ENCODE measurements at regions not wholly inside any gene's neighbourhood (a gene's known extent, or its start where the extent isn't known, plus 50 kb on each side); places are given as distances from the start of the nearest gene placed in this dataset.

- TF ChIP-seq ZFX (IDR thresholded peaks at IDR 0.05) (no peak), CTCF (conservative IDR thresholded peaks at IDR 0.05) (no peak)
These were observed 150.3 kb downstream of the CBLN4 start for GRCh38 chr20:55855052-55855451.

DNA sequence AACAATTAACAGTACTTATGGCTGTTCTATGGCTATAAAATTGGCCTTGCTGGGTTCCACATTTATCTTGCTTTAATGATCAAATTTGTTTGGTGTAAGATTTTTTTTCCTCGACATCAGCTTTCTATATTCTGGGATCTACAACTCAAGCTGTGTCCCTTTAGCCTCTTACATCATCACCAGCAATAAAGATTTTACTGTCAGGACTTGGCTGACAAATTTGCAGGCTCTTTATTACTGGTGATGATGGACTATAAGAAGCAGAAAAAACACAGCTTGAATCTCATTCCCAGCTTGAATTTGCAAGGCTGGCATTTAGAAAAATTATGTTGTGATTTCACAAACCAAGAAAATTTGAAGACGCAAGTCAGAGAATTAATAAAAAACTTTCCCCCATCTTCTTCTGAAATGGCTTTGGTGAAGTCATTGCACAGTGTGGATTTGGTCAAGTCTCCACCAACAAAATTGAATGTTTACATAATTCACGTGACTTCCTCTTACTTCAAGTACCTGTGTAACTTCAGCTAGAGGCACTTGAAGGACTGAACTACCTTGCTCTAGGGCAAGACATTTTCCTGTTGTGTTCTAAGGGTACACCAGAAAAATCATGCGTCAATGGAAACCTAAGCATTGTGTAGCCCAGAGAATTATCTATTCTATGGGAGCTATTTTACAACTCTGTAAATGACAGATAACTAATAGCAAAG, 175.0 kb downstream of the CBLN4 start:
- no peak overlapping the region for H3K27ac ChIP-seq
- TF ChIP-seq ZFX (IDR thresholded peaks at IDR 0.05) (no peak), CTCF (conservative IDR thresholded peaks at IDR 0.05) (no peak)

More at GRCh38 chr20:55855052-55855451, 150.3 kb downstream of the CBLN4 start:
- no peak overlapping the region for H3K27ac ChIP-seq

- no peak overlapping the region for H3K27ac ChIP-seq
- TF ChIP-seq ZFX (IDR thresholded peaks at IDR 0.05) (no peak), CTCF (conservative IDR thresholded peaks at IDR 0.05) (no peak)
These were observed 200.2 kb downstream of the CBLN4 start for GRCh38 chr20:55805138-55805537.

DNA sequence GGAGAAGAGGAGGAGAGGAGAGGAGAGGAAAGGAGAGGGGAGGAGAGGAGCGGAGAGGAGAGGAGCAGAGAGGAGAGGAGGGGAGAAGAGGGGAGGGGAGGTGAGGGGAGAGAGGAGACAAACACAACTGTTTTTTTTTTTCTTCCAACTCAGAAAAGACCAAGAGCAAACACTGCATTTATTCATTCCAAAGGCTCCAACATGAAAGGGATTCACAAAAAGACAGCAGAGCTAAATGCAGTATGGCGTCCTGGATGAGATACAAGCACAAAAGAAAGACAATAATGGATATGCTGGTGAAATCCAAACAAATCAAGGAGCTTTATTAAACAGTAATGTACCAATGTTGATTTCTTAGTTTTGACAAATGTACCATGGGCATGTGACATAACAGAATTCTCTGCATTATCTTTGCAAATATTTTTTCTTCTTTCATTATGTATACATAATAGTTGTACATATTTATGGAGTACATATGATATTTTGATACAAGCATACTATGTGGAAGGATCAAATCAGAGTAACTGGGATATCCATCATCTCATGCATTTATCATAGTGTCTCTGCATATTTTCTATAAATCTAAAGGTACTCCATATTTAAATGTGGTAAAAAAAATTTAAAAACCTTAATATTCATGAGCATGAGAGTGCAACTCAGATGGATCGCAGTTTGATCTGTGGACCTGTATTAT, 204.6 kb downstream of the CBLN4 start:
- TF ChIP-seq CTCF (conservative IDR thresholded peaks at IDR 0.05) (no peak), ZFX (IDR thresholded peaks at IDR 0.05) (no peak)

GRCh38 chr20:55793986-55794385, 211.3 kb downstream of the CBLN4 start:
- no peak overlapping the region for H3K27ac ChIP-seq
- no peak for TF ChIP-seq CTCF (conservative IDR thresholded peaks at IDR 0.05)
- no peak for TF ChIP-seq ZFX (IDR thresholded peaks at IDR 0.05)

More for the DNA sequence above, 204.6 kb downstream of the CBLN4 start:
- H3K27ac ChIP-seq: no peak overlapping the region

DNA sequence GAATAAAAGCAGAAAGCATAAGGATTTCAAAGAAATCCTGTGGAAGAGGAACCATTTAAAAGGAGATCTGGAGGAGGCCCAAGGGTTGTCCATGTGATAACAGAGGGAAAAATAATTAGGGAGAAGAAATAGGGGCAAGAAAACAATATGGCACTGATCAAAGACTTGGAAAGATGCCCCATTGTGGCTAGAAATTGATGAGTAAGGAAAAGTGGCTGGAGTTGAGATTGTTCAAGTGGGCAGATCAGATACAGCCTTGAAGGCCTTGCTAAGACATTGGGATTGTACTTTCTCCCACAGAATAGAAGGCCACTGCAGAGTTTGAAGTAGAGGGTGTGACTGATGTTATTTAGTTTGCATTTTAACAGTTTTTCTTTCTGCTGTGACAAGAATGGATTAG, 213.3 kb downstream of the CBLN4 start:
- TF ChIP-seq ZFX (IDR thresholded peaks at IDR 0.05) (no peak), CTCF (conservative IDR thresholded peaks at IDR 0.05) (no peak)
- no peak overlapping the region for H3K27ac ChIP-seq

- TF ChIP-seq CTCF (conservative IDR thresholded peaks at IDR 0.05): no peak
- TF ChIP-seq ZFX (IDR thresholded peaks at IDR 0.05): no peak
- no peak overlapping the region for H3K27ac ChIP-seq
These were observed 215.1 kb downstream of the CBLN4 start for GRCh38 chr20:55790178-55790577.
